Gastrocnemius medialis (tissue), 4 donors: ENCODE measurements at regions not wholly inside any gene's neighbourhood (a gene's known extent, or its start where the extent isn't known, plus 50 kb on each side); places are given as distances from the start of the nearest gene placed in this dataset.

ENCODE experiments used
- POLR2A ChIP-seq, 2 donors: fragments of 450-650 bp; IDR thresholded peaks; one replicate each; pipeline ENCODE4 v1.6.1; 2017; ENCODE audit warnings: antibody characterized with exemption in 2 of 2, mild to moderate bottlenecking in 2 of 2, moderate library complexity in 2 of 2
- TF ChIP-seq, protein P1 (sequence below), 5 experiments: fragments of 450-650 bp in 3 of 5; fragments of 200-600 bp in 2 of 5; sonication (generic) in 2 of 5; IDR thresholded peaks in 4 of 5; conservative IDR thresholded peaks in 1 of 5; 1 replicate in 4 of 5; 2 replicates in 1 of 5; pipeline ENCODE4 v1.5.1; 2016 to 2019; ENCODE audit warnings: antibody characterized with exemption in 5 of 5, mild to moderate bottlenecking in 3 of 5, moderate library complexity in 3 of 5

DNA sequence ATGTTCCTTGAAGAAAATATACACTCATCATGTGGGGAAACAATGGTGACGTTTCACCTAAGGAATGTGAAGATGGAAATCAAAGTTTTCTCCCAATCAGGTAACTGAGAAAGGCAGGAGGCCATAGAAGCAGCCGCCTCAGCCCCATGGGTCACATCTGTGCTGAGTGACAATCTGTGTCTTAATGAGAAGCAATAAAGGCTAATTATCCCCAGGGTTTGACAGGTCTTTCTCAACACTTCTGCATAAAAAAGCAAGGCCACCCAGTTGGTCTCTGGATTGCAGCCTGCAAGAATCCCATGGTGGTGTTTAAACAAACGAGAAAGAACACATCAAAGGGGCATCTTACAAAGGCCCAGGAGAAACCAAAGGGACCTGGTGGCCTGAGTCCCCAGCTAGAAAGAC lies 91.1 kb upstream of the TNS3 start:
- TF ChIP-seq, protein P1, sequence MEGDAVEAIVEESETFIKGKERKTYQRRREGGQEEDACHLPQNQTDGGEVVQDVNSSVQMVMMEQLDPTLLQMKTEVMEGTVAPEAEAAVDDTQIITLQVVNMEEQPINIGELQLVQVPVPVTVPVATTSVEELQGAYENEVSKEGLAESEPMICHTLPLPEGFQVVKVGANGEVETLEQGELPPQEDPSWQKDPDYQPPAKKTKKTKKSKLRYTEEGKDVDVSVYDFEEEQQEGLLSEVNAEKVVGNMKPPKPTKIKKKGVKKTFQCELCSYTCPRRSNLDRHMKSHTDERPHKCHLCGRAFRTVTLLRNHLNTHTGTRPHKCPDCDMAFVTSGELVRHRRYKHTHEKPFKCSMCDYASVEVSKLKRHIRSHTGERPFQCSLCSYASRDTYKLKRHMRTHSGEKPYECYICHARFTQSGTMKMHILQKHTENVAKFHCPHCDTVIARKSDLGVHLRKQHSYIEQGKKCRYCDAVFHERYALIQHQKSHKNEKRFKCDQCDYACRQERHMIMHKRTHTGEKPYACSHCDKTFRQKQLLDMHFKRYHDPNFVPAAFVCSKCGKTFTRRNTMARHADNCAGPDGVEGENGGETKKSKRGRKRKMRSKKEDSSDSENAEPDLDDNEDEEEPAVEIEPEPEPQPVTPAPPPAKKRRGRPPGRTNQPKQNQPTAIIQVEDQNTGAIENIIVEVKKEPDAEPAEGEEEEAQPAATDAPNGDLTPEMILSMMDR (IDR thresholded peaks at IDR 0.05 in 4 of 5, conservative IDR thresholded peaks at IDR 0.05 in 1 of 5), result no peak
- TF ChIP-seq POLR2A (IDR thresholded peaks at IDR 0.05), result no peak
